ENCODE measurements at regions not wholly inside any gene's neighbourhood (a gene's known extent, or its start where the extent isn't known, plus 50 kb on each side); places are given as distances from the start of the nearest gene placed in this dataset.
A peak's percentile ranks its signal among the peaks of the same experiment; 100 is the strongest.
"Not testable (repeated sequence)": the region's sequence is repeated elsewhere in the genome, so short reads cannot be mapped to it uniquely, and the experiment has no call there.

DNA sequence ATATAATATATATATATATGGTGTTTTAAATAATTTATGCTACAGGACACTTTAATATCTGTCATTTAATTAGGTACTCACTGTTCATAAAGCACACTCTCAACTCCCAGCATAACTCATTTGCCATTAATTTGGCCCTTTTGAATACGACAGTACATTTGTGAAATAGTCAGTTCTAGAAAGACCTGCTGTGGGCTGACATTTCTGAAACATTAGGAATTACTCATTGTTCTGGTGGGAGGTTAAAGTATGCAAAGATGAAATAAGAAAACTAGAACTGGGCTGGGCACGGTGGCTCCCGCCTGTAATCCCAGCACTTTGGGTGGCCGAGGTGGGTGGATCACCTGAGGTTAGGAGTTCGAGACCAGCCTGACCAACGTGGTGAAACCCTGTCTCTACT is 497.5 kb downstream of the UTRN start:
- DNase-seq: no peak

- DNase-seq: no peak
Measured at GRCh38 chr6:144785056-144785455, 499.9 kb downstream of the UTRN start.

- DNase-seq: no peak
Measured at GRCh38 chr6:144786825-144787224, 501.7 kb downstream of the UTRN start.

GRCh38 chr6:144793744-144794143 is 508.6 kb downstream of the UTRN start:
- DNase-seq: no peak

DNA sequence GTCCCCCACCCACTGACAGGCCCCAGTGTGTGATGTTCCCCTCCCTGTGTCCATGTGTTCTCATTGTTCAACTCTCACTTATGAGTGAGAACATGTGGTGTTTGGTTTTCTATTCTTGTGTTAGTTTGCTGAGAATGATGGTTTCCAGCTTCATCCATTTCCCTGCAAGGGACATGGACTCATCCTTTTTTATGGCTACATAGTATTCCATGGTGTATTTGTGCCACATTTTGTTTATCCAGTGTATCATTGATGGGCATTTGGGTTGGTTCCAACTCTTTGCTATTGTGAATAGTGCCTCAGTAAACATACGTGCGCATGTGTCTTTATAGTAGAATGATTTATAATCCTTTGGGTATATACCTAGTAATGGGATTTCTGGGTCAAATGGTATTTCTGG is 509.9 kb downstream of the UTRN start:
- DNase-seq: not testable (repeated sequence)

DNA sequence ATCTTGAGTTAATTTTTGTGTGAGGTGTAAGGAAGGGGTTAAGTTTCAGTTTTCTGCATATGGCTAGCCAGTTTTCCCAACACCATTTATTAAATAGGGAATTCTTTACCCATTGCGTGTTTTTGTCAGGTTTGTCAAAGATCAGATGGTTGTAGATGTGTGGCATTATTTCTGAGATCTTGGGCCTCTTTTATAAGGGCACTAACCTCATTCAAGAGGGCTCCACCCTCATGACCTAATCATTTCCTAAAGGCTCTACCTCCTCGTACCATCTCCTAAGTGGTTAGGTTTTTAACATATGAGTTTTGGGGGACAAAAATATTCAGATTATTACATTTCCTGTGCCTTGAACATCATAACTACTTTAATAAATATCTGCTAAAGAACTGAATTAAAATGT is 510.9 kb downstream of the UTRN start:
- no peak for DNase-seq

DNA sequence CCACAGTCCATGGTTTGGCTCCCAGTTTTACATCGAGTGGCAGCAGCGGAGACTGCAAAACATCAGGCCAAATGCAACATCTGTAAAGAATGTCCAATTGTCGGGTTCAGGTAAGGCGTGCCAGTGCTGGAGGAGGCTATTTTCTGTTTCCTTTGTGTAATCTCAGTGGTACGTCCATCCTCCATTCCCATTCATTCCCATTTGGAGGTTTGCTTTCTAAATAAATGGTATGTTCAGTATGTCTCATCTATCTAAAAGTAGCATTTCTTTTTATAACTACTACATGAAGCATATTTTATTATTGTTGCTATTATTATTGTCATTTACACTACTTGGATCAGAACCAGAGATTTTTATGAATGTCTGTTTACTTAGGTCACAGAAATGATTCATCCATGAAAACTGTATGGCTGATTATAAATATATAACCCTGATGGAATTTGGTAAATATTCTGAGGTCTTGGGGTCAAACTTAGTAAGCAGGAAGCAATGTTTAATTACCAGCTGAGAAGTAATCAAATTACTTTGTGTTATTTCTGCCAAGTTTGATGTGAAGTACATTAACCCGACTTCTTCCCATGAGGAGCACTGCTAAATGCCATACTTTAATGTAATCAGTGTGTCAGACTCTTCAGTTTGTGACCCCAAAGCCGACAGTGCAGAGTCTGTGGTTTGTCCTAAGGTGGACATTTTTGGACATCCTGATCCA is 512.9 kb downstream of the UTRN start:
- DNase-seq: peak; percentile 49

DNA sequence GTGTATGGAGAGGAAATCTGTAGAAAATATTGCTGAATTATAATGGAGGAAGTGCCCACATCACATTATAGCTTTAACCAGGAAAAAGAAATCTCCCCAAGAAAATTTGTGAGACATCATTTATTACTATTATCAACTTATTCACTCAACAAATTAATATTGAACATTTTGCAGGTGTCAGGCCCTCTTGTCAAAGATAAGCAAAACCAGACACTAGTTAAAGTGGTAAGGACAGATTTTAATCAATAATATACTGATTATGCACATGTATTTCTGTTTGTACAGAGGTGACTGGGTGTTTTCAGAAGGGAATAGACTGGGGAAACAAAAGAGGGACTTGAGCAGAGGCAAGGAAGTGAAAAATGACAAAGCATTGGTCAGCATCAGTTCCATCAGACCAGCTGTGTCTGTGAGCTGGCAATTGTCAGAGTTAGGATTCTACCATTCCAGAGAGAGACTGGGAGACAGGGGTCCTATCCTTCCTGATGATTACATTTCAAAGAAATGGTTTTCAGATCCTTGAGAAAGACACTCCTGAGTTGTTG is 519.2 kb downstream of the UTRN start:
- no peak for DNase-seq

- no peak for DNase-seq
Measured at GRCh38 chr6:144805049-144805448, 519.9 kb downstream of the UTRN start.

- DNase-seq: no peak
Measured at GRCh38 chr6:144806222-144806621, 521.1 kb downstream of the UTRN start.

DNA sequence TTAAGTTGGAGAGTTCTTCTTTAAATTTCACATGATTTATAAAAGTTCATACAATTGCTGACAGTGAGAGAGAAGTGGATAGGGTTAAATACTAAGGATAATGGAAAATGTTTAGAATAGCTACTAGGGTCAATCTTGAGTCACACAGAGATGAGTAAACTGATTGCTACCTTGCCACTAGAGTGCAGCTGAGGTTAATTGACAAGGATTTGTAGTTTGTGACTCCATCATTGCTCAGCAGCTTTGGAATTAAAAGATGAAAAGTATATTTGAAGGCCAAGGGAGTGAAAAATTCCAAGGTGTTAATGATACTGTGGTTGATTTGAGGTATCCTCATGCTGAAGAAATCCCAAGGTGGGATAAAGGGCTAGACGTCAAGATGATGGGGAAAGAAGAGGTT is 524.0 kb downstream of the UTRN start:
- peak; percentile 12 for DNase-seq

- DNase-seq: no peak
Measured at GRCh38 chr6:144809969-144810368, 524.8 kb downstream of the UTRN start.

GRCh38 chr6:144811140-144811539 is 526.0 kb downstream of the UTRN start:
- DNase-seq: no peak

- DNase-seq: no peak
Measured at GRCh38 chr6:144816936-144817335, 531.8 kb downstream of the UTRN start.

- no peak for DNase-seq
Measured at GRCh38 chr6:144820270-144820669, 535.1 kb downstream of the UTRN start.

DNA sequence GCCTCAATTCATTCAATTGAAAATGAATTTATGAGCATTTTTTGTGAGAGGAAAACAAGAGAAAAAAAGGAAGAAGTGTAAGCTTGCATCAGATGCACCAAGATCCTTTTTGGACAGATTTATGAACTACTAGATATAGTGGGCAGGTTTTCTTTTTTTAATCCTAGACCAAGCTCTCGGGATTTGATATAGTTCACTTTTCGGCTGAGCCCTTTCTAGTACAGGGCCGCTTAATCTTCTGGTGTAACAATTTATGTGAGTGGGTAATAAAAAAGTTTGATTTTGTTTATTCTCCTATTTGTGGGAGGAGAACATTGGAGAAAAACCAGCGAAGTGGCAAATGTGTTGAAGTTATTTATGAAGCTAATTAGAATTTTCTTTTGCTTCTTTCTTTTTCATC is 538.0 kb downstream of the UTRN start:
- DNase-seq: no peak

- no peak for DNase-seq
Measured at GRCh38 chr6:144824018-144824417, 538.9 kb downstream of the UTRN start.

GRCh38 chr6:144834426-144835038 is 549.4 kb downstream of the UTRN start:
- no peak for DNase-seq

GRCh38 chr6:144835322-144835973 is 550.3 kb downstream of the UTRN start:
- no peak for DNase-seq

DNA sequence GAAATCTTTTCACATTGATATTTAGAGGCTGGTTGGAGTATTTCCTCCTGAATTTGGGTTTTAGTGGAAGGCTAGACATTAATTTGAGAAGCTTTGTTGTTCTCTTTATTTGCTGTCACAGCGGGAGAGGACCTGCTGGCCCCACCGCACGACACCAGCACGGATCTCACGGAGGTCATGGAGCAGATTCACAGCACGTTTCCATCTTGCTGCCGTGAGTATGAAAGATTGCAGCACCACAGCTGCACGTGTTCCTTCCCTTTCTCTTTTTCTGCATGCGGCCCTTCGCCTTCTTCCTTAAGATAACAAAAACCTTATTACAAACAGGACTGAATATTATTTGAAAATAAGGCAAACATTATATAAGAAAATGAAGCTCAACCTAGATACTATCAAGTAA is 555.5 kb downstream of the UTRN start:
- DNase-seq: no peak

DNA sequence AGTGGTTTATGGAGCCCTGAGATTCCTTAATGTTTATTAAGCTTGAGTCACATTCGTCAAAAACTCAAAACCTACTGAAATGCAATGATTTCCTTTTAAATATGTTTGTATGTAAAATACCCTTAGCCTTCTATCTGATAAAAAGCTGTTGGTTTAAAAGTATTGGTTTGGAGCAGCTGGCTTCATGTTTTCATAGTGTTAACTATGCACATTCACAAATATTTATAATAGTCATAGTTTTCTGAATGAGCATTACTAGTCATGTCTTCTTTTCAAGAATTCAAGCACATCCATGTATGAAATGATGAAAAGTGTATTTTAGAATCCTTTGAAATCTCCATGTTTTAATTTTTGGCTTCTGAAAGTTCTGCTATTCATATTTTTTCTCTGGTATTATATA is 558.6 kb downstream of the UTRN start:
- DNase-seq: no peak

DNA sequence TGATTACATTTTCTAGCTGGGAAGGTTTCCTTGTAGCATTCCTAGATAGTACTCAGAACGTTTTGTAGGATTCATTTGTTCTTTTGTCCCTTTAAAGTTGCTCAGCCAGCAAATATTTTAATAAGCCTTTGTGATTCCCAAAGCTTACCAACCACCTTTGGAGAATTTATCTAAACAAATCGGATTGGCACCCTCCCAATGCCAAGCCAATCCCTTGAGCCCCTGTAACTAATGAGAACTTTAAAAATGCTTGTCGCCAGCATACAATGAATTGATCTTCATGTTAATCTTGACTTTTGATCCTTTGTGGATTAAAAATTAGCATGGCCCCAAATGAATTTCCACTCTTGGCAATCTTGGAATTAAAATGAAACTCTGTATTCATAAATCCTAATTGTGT is 559.5 kb downstream of the UTRN start:
- DNase-seq: no peak

DNA sequence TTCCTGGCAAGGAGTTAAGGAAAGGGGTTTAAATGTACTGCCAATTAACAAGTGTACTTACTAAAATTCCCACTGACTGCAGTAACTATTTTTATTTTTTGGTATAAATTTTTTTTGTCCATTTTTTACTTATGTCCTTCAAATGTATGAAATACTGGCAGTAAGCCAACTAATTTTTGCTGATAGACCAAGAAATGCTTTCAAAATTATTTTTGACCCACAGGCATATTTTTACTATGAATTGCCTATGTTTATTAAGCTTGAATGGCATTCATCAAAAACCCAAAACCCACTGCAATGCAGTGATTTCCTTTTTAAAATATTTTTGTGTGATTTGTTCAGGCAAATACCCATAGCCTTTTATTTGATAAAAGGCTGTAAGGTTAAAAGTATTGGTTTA is 560.1 kb downstream of the UTRN start:
- no peak for DNase-seq

DNA sequence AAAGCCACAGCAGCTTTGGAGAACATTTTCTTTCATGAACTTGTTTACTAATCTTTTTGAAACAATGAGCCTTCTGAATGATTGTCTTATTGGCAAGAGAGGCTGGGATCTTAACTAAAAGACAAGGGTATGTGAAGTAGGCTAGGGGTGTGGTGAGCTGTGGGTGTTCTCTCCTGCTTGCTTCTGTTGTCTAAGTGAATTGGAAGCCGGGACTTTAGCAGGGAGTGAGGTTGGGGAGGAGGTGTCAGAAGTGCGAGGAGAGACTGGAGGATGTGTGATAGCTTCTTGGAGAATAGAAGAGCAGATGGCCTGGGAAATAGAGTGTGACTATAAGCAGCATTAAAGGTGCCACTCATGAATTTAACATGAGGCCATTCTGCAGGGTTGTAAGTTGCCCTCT is 562.8 kb downstream of the UTRN start:
- no peak for DNase-seq

Data from NCI-H226 (cell line).